Hepatocyte (in vitro differentiated cells): ENCODE measurements at regions not wholly inside any gene's neighbourhood (a gene's known extent, or its start where the extent isn't known, plus 50 kb on each side); places are given as distances from the start of the nearest gene placed in this dataset.

ENCODE experiments used
- EZH2 ChIP-seq: fragments of 200-600 bp; sonication (generic); IDR thresholded peaks from 2 replicates; pipeline ENCODE4 v1.6.1; 2016; ENCODE audit warnings: antibody characterized with exemption, mild to moderate bottlenecking, borderline replicate concordance
- EZH2phosphoT487 ChIP-seq: fragments of 200-600 bp; sonication (generic); IDR thresholded peaks from one replicate; pipeline ENCODE4 v1.6.1; 2018; ENCODE audit warnings: antibody characterized with exemption, mild to moderate bottlenecking, low read depth, moderate library complexity; ENCODE audit not compliant: unreplicated experiment, severe bottlenecking
- TF ChIP-seq, protein P1 (sequence below): fragments of 200-600 bp; sonication (generic); IDR thresholded peaks from 2 replicates; pipeline ENCODE4 v1.5.1; 2016; ENCODE audit warnings: antibody characterized with exemption, mild to moderate bottlenecking; ENCODE audit not compliant: poor library complexity

- TF ChIP-seq, protein P1, sequence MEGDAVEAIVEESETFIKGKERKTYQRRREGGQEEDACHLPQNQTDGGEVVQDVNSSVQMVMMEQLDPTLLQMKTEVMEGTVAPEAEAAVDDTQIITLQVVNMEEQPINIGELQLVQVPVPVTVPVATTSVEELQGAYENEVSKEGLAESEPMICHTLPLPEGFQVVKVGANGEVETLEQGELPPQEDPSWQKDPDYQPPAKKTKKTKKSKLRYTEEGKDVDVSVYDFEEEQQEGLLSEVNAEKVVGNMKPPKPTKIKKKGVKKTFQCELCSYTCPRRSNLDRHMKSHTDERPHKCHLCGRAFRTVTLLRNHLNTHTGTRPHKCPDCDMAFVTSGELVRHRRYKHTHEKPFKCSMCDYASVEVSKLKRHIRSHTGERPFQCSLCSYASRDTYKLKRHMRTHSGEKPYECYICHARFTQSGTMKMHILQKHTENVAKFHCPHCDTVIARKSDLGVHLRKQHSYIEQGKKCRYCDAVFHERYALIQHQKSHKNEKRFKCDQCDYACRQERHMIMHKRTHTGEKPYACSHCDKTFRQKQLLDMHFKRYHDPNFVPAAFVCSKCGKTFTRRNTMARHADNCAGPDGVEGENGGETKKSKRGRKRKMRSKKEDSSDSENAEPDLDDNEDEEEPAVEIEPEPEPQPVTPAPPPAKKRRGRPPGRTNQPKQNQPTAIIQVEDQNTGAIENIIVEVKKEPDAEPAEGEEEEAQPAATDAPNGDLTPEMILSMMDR, result no peak
- TF ChIP-seq EZH2phosphoT487 (no peak), EZH2 (no peak)
Observed at GRCh38 chr3:74331711-74332110, 282.7 kb downstream of the CNTN3 start.
